ENCODE measurements at regions not wholly inside any gene's neighbourhood (a gene's known extent, or its start where the extent isn't known, plus 50 kb on each side); places are given as distances from the start of the nearest gene placed in this dataset.

- TF ChIP-seq CTCF (conservative IDR thresholded peaks at IDR 0.05) (no peak), ZFX (IDR thresholded peaks at IDR 0.05) (no peak)
These were observed 552.5 kb upstream of the NECTIN3 start for GRCh38 chr3:110519071-110519470.
